SK-N-SH (cell line): ENCODE measurements at regions not wholly inside any gene's neighbourhood (a gene's known extent, or its start where the extent isn't known, plus 50 kb on each side); places are given as distances from the start of the nearest gene placed in this dataset.

Experiments
- FOSL2 ChIP-seq: IDR thresholded peaks from 2 replicates; pipeline ENCODE4 v1.4.0; 2012; ENCODE audit warnings: low read depth, mild to moderate bottlenecking, moderate library complexity, borderline replicate concordance
- POLR2AphosphoS5 ChIP-seq: IDR thresholded peaks from 2 replicates; pipeline ENCODE4 v1.6.1; 2012; ENCODE audit warnings: low read depth, low read length
- REST ChIP-seq: IDR thresholded peaks from 2 replicates; pipeline ENCODE4 v1.6.1; 2012; ENCODE audit warnings: mild to moderate bottlenecking, low read depth, low read length, moderate library complexity
- SMC3 ChIP-seq: IDR thresholded peaks from 2 replicates; pipeline ENCODE4 v1.6.1; 2012; ENCODE audit warnings: low read depth, low read length, improper control_type of control experiment
- USF2 ChIP-seq: fragments of 150-350 bp; IDR thresholded peaks from 2 replicates; pipeline ENCODE4 v1.6.1; 2017; ENCODE audit warnings: antibody characterized with exemption, low read length, low read depth, borderline replicate concordance

- TF ChIP-seq REST (no peak), SMC3 (no peak), POLR2AphosphoS5 (no peak), USF2 (no peak), FOSL2 (no peak)
These were observed 582.3 kb downstream of the EDEM1 start for GRCh38 chr3:5769825-5770224.
